ENCODE measurements at regions not wholly inside any gene's neighbourhood (a gene's known extent, or its start where the extent isn't known, plus 50 kb on each side); places are given as distances from the start of the nearest gene placed in this dataset.

- no peak overlapping the region for H3K9ac ChIP-seq (replicated peaks; ENCODE audit: extremely low read depth, insufficient read depth, low read length)
- H4K20me1 ChIP-seq (replicated peaks; ENCODE audit: control insufficient read depth, extremely low read depth, insufficient read depth, low read length) = no peaks in the 10 kb centered on the region
- H3K27me3 ChIP-seq (ENCODE audit: control insufficient read depth in 2 of 2, insufficient read depth in 2 of 2, low read length in 2 of 2) = peaks cover 6 to 12% of the 10 kb centered on the region in 2 experiments
- dilution Hi-C loops (cut with MboI; ENCODE audit: extremely low pct_ligation_motif_present, low sequenced_read_pairs) (no loop called here), intact Hi-C loops (cut with micrococcal nuclease) (loop anchor here (2.0 kb wide), 3 partner anchors 171 to 479 kb away; no protein-coding TSS in a partner anchor)
- no peaks in the 10 kb centered on the region for H3K9me3 ChIP-seq (replicated peaks; ENCODE audit: control insufficient read depth, insufficient read depth, low read length)
- FAIRE-seq = no peak
- no peaks in the 10 kb centered on the region for H3K4me1 ChIP-seq (ENCODE audit: control insufficient read depth, extremely low read depth, insufficient read depth, low read length)
- BruUV-seq (replicated peaks) = no TSS peak
- no peak overlapping the region for H3K27ac ChIP-seq (ENCODE audit: insufficient read depth, low read depth, low read length)
- no peak overlapping the region for H3K4me3 ChIP-seq (replicated peaks in 1 of 3; ENCODE audit: insufficient read depth in 1 of 3, low read depth in 1 of 3, low read length in 3 of 3)
- ChIA-PET POLR2A (no interaction called here), CTCF (interaction anchor here (1.0 to 2.5 kb wide), 2 partner anchors 170 to 670 kb away, joined by 3 to 10 read pairs; no protein-coding TSS in a partner anchor)
- no peak for DNase-seq (ENCODE audit: low read depth, low spot score)
- TF ChIP-seq GATA2 (IDR thresholded peaks at IDR 0.05; ENCODE audit: insufficient read depth, insufficient read length, low read depth, low read length) (no peak), EZH2 (IDR thresholded peaks at IDR 0.05; ENCODE audit: borderline replicate concordance, low read depth, low read length, severe bottlenecking) (no peak), MYC (IDR thresholded peaks at IDR 0.05; ENCODE audit: low read depth, low read length) (no peak), FOS (IDR thresholded peaks at IDR 0.05; ENCODE audit: borderline replicate concordance, insufficient read depth, low read length) (no peak), POLR2AphosphoS5 (IDR thresholded peaks at IDR 0.05; ENCODE audit: insufficient read depth, low read depth, low read length) (no peak)
- TF ChIP-seq, protein P1, sequence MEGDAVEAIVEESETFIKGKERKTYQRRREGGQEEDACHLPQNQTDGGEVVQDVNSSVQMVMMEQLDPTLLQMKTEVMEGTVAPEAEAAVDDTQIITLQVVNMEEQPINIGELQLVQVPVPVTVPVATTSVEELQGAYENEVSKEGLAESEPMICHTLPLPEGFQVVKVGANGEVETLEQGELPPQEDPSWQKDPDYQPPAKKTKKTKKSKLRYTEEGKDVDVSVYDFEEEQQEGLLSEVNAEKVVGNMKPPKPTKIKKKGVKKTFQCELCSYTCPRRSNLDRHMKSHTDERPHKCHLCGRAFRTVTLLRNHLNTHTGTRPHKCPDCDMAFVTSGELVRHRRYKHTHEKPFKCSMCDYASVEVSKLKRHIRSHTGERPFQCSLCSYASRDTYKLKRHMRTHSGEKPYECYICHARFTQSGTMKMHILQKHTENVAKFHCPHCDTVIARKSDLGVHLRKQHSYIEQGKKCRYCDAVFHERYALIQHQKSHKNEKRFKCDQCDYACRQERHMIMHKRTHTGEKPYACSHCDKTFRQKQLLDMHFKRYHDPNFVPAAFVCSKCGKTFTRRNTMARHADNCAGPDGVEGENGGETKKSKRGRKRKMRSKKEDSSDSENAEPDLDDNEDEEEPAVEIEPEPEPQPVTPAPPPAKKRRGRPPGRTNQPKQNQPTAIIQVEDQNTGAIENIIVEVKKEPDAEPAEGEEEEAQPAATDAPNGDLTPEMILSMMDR (IDR thresholded peaks at IDR 0.05; ENCODE audit: extremely low read depth in 1 of 2, insufficient read depth in 1 of 2, low read depth in 1 of 2, low read length in 2 of 2) = no peak
- no peaks in the 10 kb centered on the region for H3K36me3 ChIP-seq (ENCODE audit: control insufficient read depth in 2 of 2, extremely low read depth in 1 of 2, insufficient read depth in 2 of 2, low read length in 2 of 2)
- no peak overlapping the region for H3K4me2 ChIP-seq (ENCODE audit: insufficient read depth, low read length)
- no peaks in the 10 kb centered on the region for H3K9me1 ChIP-seq (replicated peaks; ENCODE audit: control insufficient read depth, extremely low read depth, insufficient read depth, low read length)
- no peak overlapping the region for H2AFZ ChIP-seq (ENCODE audit: low read depth, low read length)
- H3K79me2 ChIP-seq (ENCODE audit: control insufficient read depth, insufficient read depth, low read length) = no peaks in the 10 kb centered on the region
Measured at GRCh38 chr9:126228111-126228780, 98.4 kb upstream of the MVB12B start.

All from endothelial cell of umbilical vein (primary cell).